ENCODE measurements at regions not wholly inside any gene's neighbourhood (a gene's known extent, or its start where the extent isn't known, plus 50 kb on each side); places are given as distances from the start of the nearest gene placed in this dataset.

- TF ChIP-seq REST (IDR thresholded peaks at IDR 0.05) (no peak), POLR2A (IDR thresholded peaks at IDR 0.05; ENCODE audit: low read length) (no peak), HOXB5 (CRISPR knock-in tag; IDR thresholded peaks at IDR 0.05) (no peak), CTCF (IDR thresholded peaks at IDR 0.05) (no peak), MAX (IDR thresholded peaks at IDR 0.05) (no peak), TP53 (CRISPR knock-in tag; IDR thresholded peaks at IDR 0.05) (no peak), HDAC2 (IDR thresholded peaks at IDR 0.05) (no peak), NR3C1 (IDR thresholded peaks at IDR 0.05) (no peak)
Measured at GRCh38 chr16:60582528-60582927, 1453.7 kb downstream of the CDH8 start.
